OCI-LY3 (cell line): ENCODE measurements at regions not wholly inside any gene's neighbourhood (a gene's known extent, or its start where the extent isn't known, plus 50 kb on each side); places are given as distances from the start of the nearest gene placed in this dataset.

Experiments used
- H2AFZ ChIP-seq: fragments of 200-600, 300-600 bp; shearing (Covaris generic); 2 replicates; pipeline ENCODE4 v1.6.0; 2014; ENCODE audit warnings: antibody characterized with exemption, low read depth, low read length
- H3K27ac ChIP-seq: fragments of 200-600, 300-600 bp; sonication (generic); 2 replicates; pipeline ENCODE4 v1.5.1; 2014; ENCODE audit warnings: mild to moderate bottlenecking, low read length, moderate library complexity, mixed read lengths
- H3K27me3 ChIP-seq: fragments of 200-600, 300-600 bp; sonication (generic); 2 replicates; pipeline ENCODE4 v1.6.1; 2014; ENCODE audit warnings: low read depth, low read length, mixed read lengths
- H3K36me3 ChIP-seq: fragments of 200-600, 300-600 bp; sonication (generic); replicated peaks from 2 replicates; pipeline ENCODE3; 2014; ENCODE audit warnings: low read depth, low read length, mixed read lengths
- H3K4me1 ChIP-seq: fragments of 300-600, 200-600 bp; sonication (generic); 2 replicates; pipeline ENCODE4 v1.6.1; 2014; ENCODE audit warnings: low read length, mixed read lengths
- H3K4me2 ChIP-seq: fragments of 200-600, 300-600 bp; sonication (generic); 2 replicates; pipeline ENCODE4 v1.6.1; 2014; ENCODE audit warnings: low read length, mixed read lengths
- H3K4me3 ChIP-seq: fragments of 300-600, 200-600 bp; sonication (generic); 2 replicates; pipeline ENCODE4 v1.5.1; 2014; ENCODE audit warnings: antibody characterized with exemption, mild to moderate bottlenecking, low read length, moderate library complexity
- H3K79me2 ChIP-seq: fragments of 300-600, 200-600 bp; shearing (Covaris generic); 2 replicates; pipeline ENCODE4 v1.6.1; 2014; ENCODE audit warnings: mild to moderate bottlenecking, low read length, mixed read lengths
- H3K9ac ChIP-seq: fragments of 300-600, 200-600 bp; shearing (Covaris generic); 2 replicates; pipeline ENCODE4 v1.6.0; 2014; ENCODE audit warnings: mild to moderate bottlenecking, low read length, moderate library complexity
- H3K9me3 ChIP-seq: fragments of 200-600, 300-600 bp; shearing (Covaris generic); 2 replicates; pipeline ENCODE4 v1.6.1; 2014; ENCODE audit warnings: low read length, mixed read lengths; ENCODE audit not compliant: insufficient read depth
- H4K20me1 ChIP-seq: fragments of 200-600, 300-600 bp; sonication (generic); 2 replicates; pipeline ENCODE4 v1.6.1; 2016; ENCODE audit warnings: low read length, mixed read lengths; ENCODE audit not compliant: insufficient read depth
- CTCF ChIP-seq: fragments of 200-600, 300-600 bp; sonication (generic); IDR thresholded peaks from 2 replicates; pipeline ENCODE4 v1.5.1; 2014; ENCODE audit warnings: antibody characterized with exemption, low read length, low read depth
- EZH2phosphoT487 ChIP-seq: fragments of 200-600 bp; shearing (Covaris generic); IDR thresholded peaks from 2 replicates; pipeline ENCODE4 v1.6.1; 2018; ENCODE audit warnings: antibody characterized with exemption, mixed run types, low read depth

GRCh38 chr15:93954985-93955571, 276.3 kb upstream of the MCTP2 start:
- no peaks in the 10 kb centered on the region for H3K36me3 ChIP-seq

GRCh38 chr15:93948726-93949125, 282.6 kb upstream of the MCTP2 start:
- Histone ChIP-seq H3K9ac (no peak overlapping the region), H3K4me1 (no peaks in the 10 kb centered on the region), H3K79me2 (no peaks in the 10 kb centered on the region), H3K4me2 (no peak overlapping the region), H3K36me3 (no peaks in the 10 kb centered on the region), H3K27me3 (no peaks in the 10 kb centered on the region), H4K20me1 (no peaks in the 10 kb centered on the region), H3K4me3 (no peak overlapping the region), H3K27ac (no peak overlapping the region), H2AFZ (no peak overlapping the region), H3K9me3 (no peaks in the 10 kb centered on the region)
- TF ChIP-seq EZH2phosphoT487, result no peak
- no peak for TF ChIP-seq CTCF

More at GRCh38 chr15:93954985-93955571, 276.3 kb upstream of the MCTP2 start:
- H2AFZ ChIP-seq, result no peak overlapping the region
- no peaks in the 10 kb centered on the region for H4K20me1 ChIP-seq
- TF ChIP-seq EZH2phosphoT487, result no peak
- no peak for TF ChIP-seq CTCF
- H3K79me2 ChIP-seq, result no peaks in the 10 kb centered on the region
- H3K4me1 ChIP-seq, result no peaks in the 10 kb centered on the region
- H3K27me3 ChIP-seq, result no peaks in the 10 kb centered on the region
- H3K4me2 ChIP-seq, result no peak overlapping the region
- H3K4me3 ChIP-seq, result no peak overlapping the region
- H3K9me3 ChIP-seq, result no peaks in the 10 kb centered on the region
- no peak overlapping the region for H3K27ac ChIP-seq
- H3K9ac ChIP-seq, result no peak overlapping the region

- Histone ChIP-seq H3K9ac (no peak overlapping the region), H2AFZ (no peak overlapping the region), H4K20me1 (no peaks in the 10 kb centered on the region), H3K4me2 (no peak overlapping the region), H3K27ac (no peak overlapping the region), H3K36me3 (no peaks in the 10 kb centered on the region), H3K4me1 (no peaks in the 10 kb centered on the region), H3K79me2 (no peaks in the 10 kb centered on the region), H3K27me3 (no peaks in the 10 kb centered on the region), H3K4me3 (no peak overlapping the region), H3K9me3 (no peaks in the 10 kb centered on the region)
- TF ChIP-seq EZH2phosphoT487 (no peak), CTCF (no peak)
These were observed 287.8 kb upstream of the MCTP2 start for GRCh38 chr15:93943586-93943985.

- no peak overlapping the region for H3K4me2 ChIP-seq
- H3K79me2 ChIP-seq, result no peaks in the 10 kb centered on the region
- no peak overlapping the region for H3K27ac ChIP-seq
- H2AFZ ChIP-seq, result no peak overlapping the region
- H3K27me3 ChIP-seq, result no peaks in the 10 kb centered on the region
- no peaks in the 10 kb centered on the region for H3K9me3 ChIP-seq
- no peaks in the 10 kb centered on the region for H3K36me3 ChIP-seq
- H3K4me1 ChIP-seq, result no peaks in the 10 kb centered on the region
- no peak overlapping the region for H3K4me3 ChIP-seq
- TF ChIP-seq CTCF (no peak), EZH2phosphoT487 (no peak)
- no peak overlapping the region for H3K9ac ChIP-seq
- H4K20me1 ChIP-seq, result no peaks in the 10 kb centered on the region
These were observed 289.1 kb upstream of the MCTP2 start for GRCh38 chr15:93942269-93942694.
